Left ventricle myocardium inferior (tissue), 1 donor: ENCODE measurements at regions not wholly inside any gene's neighbourhood (a gene's known extent, or its start where the extent isn't known, plus 50 kb on each side); places are given as distances from the start of the nearest gene placed in this dataset.

ENCODE experiments used
- DNase-seq: peaks from one replicate; pipeline ENCODE4 v3.0.0-alpha.2; 2020
- H3K27ac ChIP-seq: fragments of 200-600 bp; replicated peaks from 2 replicates; pipeline ENCODE4 v1.8.0; 2021
- H3K27me3 ChIP-seq: fragments of 200-600 bp; 2 replicates; pipeline ENCODE4 v1.8.0; 2021; ENCODE audit warnings: low read depth
- H3K36me3 ChIP-seq: fragments of 200-600 bp; 2 replicates; pipeline ENCODE4 v1.8.0; 2021
- H3K4me1 ChIP-seq: fragments of 200-600 bp; 2 replicates; pipeline ENCODE4 v1.8.0; 2021
- H3K4me3 ChIP-seq: fragments of 200-600 bp; 2 replicates; pipeline ENCODE4 v1.8.0; 2021; ENCODE audit warnings: mild to moderate bottlenecking, moderate library complexity
- H3K9me3 ChIP-seq: fragments of 200-600 bp; replicated peaks from 2 replicates; pipeline ENCODE4 v1.8.0; 2021
- intact Hi-C: fragments of 100-400 bp; cut with micrococcal nuclease; formaldehyde crosslinking; loops from one replicate; pipeline ENCODE4 v1.11.0; 2022
- TF ChIP-seq, protein P1 (sequence below): fragments of 200-600 bp; IDR thresholded peaks from 2 replicates; pipeline ENCODE4 v1.8.0; 2021; ENCODE audit warnings: antibody characterized with exemption, mild to moderate bottlenecking, borderline replicate concordance
- donor health status: DM: no; HTN: yes; CAD: no; lungs with severe emphysema.

DNA sequence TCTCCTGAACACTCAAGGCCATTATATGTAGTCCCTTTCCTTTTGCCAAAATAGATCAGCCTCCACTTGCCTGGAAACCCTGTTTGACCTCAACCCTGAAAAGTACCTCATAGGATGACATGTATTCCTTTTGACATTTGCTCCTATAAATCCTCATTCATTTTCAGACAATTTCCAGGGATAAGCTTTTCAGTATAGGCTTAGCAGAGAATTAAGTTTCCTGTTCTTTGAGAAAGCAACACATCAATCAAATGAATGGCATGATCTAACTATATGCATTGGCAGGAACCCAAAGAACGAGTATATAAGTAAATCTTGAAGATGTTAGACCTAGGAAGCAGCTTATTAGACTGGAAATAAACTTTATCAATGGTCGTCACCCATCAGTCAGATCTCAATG lies 483.0 kb downstream of the CCDC85A start:
- intact Hi-C loops: no loop called here
- Histone ChIP-seq H3K36me3 (no peaks in the 10 kb centered on the region), H3K27me3 (no peaks in the 10 kb centered on the region), H3K4me3 (no peak overlapping the region), H3K9me3 (peaks cover 23% of the 10 kb centered on the region), H3K4me1 (no peaks in the 10 kb centered on the region), H3K27ac (no peak overlapping the region)
- TF ChIP-seq, protein P1, sequence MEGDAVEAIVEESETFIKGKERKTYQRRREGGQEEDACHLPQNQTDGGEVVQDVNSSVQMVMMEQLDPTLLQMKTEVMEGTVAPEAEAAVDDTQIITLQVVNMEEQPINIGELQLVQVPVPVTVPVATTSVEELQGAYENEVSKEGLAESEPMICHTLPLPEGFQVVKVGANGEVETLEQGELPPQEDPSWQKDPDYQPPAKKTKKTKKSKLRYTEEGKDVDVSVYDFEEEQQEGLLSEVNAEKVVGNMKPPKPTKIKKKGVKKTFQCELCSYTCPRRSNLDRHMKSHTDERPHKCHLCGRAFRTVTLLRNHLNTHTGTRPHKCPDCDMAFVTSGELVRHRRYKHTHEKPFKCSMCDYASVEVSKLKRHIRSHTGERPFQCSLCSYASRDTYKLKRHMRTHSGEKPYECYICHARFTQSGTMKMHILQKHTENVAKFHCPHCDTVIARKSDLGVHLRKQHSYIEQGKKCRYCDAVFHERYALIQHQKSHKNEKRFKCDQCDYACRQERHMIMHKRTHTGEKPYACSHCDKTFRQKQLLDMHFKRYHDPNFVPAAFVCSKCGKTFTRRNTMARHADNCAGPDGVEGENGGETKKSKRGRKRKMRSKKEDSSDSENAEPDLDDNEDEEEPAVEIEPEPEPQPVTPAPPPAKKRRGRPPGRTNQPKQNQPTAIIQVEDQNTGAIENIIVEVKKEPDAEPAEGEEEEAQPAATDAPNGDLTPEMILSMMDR: no peak
- no peak for DNase-seq

GRCh38 chr2:56671973-56672569 lies 488.3 kb downstream of the CCDC85A start:
- TF ChIP-seq, protein P1: no peak
- H3K4me3 ChIP-seq: no peak overlapping the region
- H3K27ac ChIP-seq: no peak overlapping the region
- peaks cover 39% of the 10 kb centered on the region for H3K9me3 ChIP-seq
- no peaks in the 10 kb centered on the region for H3K36me3 ChIP-seq
- DNase-seq: no peak
- H3K27me3 ChIP-seq: no peaks in the 10 kb centered on the region
- intact Hi-C loops: no loop called here
- peaks cover 7% of the 10 kb centered on the region for H3K4me1 ChIP-seq

DNA sequence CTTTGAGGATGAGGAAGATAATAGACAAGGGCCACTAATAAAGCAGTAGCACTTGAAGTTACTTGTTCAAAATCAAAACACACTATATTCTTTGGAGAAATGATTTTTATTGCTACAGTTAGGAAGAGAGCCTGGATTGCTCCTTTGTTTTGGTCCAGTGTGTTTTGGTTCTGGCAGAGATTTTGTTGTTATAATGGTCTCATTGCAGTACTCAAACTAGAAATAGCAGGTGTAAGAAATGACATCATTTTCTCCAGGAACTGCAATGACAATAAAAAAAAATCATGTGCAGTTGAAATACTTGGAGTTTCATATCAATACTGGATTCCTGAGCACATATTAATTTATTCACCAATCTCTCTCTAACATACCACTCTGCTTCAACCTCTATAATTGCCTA lies 490.3 kb downstream of the CCDC85A start:
- Histone ChIP-seq H3K4me3 (no peak overlapping the region), H3K4me1 (peaks cover 7% of the 10 kb centered on the region), H3K27me3 (no peaks in the 10 kb centered on the region), H3K27ac (no peak overlapping the region), H3K36me3 (no peaks in the 10 kb centered on the region), H3K9me3 (peaks cover 39% of the 10 kb centered on the region)
- intact Hi-C loops: no loop called here
- TF ChIP-seq, protein P1: no peak
- DNase-seq: no peak

DNA sequence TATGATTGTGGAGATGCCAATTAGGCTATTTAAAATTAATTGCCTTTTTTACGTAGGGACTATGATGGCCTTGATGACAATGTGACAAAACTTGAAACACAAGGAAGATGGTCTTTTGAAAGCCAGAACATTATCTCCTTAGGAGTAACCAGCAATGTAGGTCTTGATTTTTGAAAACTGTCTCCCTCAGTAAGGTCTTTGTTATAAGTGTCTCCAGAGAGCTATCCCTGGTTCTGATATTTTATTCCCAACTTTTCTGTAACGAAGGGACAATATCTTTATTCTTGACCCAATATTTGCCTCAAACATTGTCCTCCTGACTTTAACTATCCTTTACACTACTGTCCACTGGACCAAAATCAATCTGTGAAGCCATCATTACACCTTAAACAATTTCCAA lies 493.2 kb downstream of the CCDC85A start:
- Histone ChIP-seq H3K4me3 (no peak overlapping the region), H3K27ac (no peak overlapping the region), H3K9me3 (peaks cover 21% of the 10 kb centered on the region), H3K27me3 (no peaks in the 10 kb centered on the region), H3K36me3 (no peaks in the 10 kb centered on the region), H3K4me1 (peaks cover 13% of the 10 kb centered on the region)
- TF ChIP-seq, protein P1: no peak
- no peak for DNase-seq
- intact Hi-C loops: no loop called here

GRCh38 chr2:56680971-56681631 lies 497.3 kb downstream of the CCDC85A start:
- intact Hi-C loops: no loop called here
- H3K9me3 ChIP-seq: no peaks in the 10 kb centered on the region
- DNase-seq: no peak
- TF ChIP-seq, protein P1: no peak
- H3K27ac ChIP-seq: no peak overlapping the region
- no peaks in the 10 kb centered on the region for H3K27me3 ChIP-seq
- H3K4me3 ChIP-seq: no peak overlapping the region
- no peaks in the 10 kb centered on the region for H3K36me3 ChIP-seq
- H3K4me1 ChIP-seq: peaks cover 11% of the 10 kb centered on the region
